ES-I3 (cell line): ENCODE measurements at regions not wholly inside any gene's neighbourhood (a gene's known extent, or its start where the extent isn't known, plus 50 kb on each side); places are given as distances from the start of the nearest gene placed in this dataset.

Experiments
- H3K36me3 ChIP-seq: 2 replicates; pipeline ENCODE4 v1.6.1; 2013; ENCODE audit warnings: mild to moderate bottlenecking, low read length, control low read depth, moderate library complexity; ENCODE audit not compliant: insufficient read depth
- H3K4me1 ChIP-seq: 2 replicates; pipeline ENCODE4 v1.6.1; 2013; ENCODE audit warnings: mild to moderate bottlenecking, control low read depth, low read length; ENCODE audit not compliant: insufficient read depth
- H3K9ac ChIP-seq: 2 replicates; pipeline ENCODE4 v1.6.1; 2013; ENCODE audit warnings: low read depth, mild to moderate bottlenecking, low read length, moderate library complexity
- H3K9me3 ChIP-seq: 2 replicates; pipeline ENCODE4 v1.6.1; 2013; ENCODE audit warnings: mild to moderate bottlenecking, low read length, moderate library complexity; ENCODE audit not compliant: control insufficient read depth, insufficient read depth

DNA sequence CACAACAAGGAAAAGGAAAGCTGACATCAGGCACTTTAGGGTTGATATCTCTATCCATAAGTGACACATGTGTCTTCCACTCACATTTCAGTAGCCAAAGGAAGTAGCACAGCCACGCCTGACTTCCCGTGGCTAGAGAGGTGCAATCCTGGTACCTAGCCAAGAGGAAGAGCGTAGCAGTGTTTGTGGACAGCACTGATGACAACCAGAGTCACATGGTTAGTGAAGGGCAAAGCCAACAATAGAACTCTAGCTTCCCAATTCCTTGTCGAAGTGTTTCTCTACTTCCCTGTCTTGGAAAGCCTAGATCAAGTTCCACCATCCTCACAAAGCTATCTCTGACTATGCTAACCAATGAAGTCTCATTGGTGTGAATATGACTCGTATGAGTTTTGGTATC lies 189.2 kb downstream of the RSL24D1 start:
- no peaks in the 10 kb centered on the region for H3K36me3 ChIP-seq
- H3K4me1 ChIP-seq = 0 out of 2 replicates have a peak, but pooled peaks cover 4% of the 10 kb centered on the region
- no peaks in the 10 kb centered on the region for H3K9me3 ChIP-seq
- H3K9ac ChIP-seq = no peak overlapping the region

DNA sequence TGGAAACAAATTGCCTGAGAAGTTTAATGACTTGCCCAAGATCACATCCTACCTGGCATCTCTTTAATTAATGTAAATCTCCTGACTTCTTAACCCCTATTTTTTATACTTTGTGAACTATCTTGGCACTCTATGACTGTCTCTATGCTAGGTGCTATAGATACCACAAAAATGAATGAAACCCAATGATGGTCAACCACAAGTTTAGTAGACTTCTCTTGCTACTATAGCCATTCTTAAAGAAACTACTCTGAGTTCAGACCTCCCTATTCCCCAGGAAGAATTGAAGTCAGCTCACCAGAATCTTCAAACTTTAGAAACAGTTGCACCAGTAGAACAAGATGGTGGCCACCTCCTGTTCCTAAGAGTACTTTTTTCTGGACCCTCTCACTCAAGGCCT lies 191.1 kb downstream of the RSL24D1 start:
- Histone ChIP-seq H3K36me3 (no peaks in the 10 kb centered on the region), H3K9ac (no peak overlapping the region), H3K4me1 (0 out of 2 replicates have a peak, but pooled peaks cover 4% of the 10 kb centered on the region), H3K9me3 (no peaks in the 10 kb centered on the region)

GRCh38 chr15:55003965-55004873 lies 192.5 kb downstream of the RSL24D1 start:
- Histone ChIP-seq H3K36me3 (no peaks in the 10 kb centered on the region), H3K4me1 (0 out of 2 replicates have a peak, but pooled peaks cover 4% of the 10 kb centered on the region), H3K9me3 (no peaks in the 10 kb centered on the region), H3K9ac (no peak overlapping the region)

GRCh38 chr15:54998661-54999060 lies 198.1 kb downstream of the RSL24D1 start:
- Histone ChIP-seq H3K9ac (no peak overlapping the region), H3K4me1 (no peaks in the 10 kb centered on the region), H3K9me3 (no peaks in the 10 kb centered on the region), H3K36me3 (no peaks in the 10 kb centered on the region)

DNA sequence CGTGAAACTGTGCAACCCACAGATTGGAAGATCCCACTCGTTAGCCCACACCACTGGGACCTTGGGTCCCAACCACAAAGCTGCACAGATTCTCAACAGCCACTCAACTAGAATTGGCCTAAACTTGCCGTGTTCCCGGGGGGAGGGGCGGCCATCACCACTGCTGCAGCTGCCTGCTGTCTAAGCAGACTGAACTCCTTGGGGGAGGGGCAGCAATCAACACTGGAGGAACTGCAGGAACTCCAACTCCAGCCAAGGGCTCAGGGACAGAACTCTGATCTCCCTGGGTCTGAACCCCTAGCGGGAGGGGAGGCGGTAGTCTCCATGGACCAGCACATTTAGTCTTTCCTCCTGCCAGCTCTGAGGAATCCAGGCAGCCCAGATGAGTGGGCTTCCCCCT lies 205.9 kb downstream of the RSL24D1 start:
- Histone ChIP-seq H3K4me1 (no peaks in the 10 kb centered on the region), H3K9ac (no peak overlapping the region), H3K36me3 (no peaks in the 10 kb centered on the region), H3K9me3 (no peaks in the 10 kb centered on the region)

GRCh38 chr15:54987881-54988280 lies 208.9 kb downstream of the RSL24D1 start:
- Histone ChIP-seq H3K36me3 (no peaks in the 10 kb centered on the region), H3K4me1 (no peaks in the 10 kb centered on the region)

GRCh38 chr15:54979964-54980363 lies 216.8 kb downstream of the RSL24D1 start:
- H3K4me1 ChIP-seq = peaks cover 3% of the 10 kb centered on the region; the same call in 1 of the 2 replicates
- H3K36me3 ChIP-seq = no peaks in the 10 kb centered on the region
- no peak overlapping the region for H3K9ac ChIP-seq
- no peaks in the 10 kb centered on the region for H3K9me3 ChIP-seq

More at GRCh38 chr15:54987881-54988280, 208.9 kb downstream of the RSL24D1 start:
- Histone ChIP-seq H3K9ac (no peak overlapping the region), H3K9me3 (no peaks in the 10 kb centered on the region)

DNA sequence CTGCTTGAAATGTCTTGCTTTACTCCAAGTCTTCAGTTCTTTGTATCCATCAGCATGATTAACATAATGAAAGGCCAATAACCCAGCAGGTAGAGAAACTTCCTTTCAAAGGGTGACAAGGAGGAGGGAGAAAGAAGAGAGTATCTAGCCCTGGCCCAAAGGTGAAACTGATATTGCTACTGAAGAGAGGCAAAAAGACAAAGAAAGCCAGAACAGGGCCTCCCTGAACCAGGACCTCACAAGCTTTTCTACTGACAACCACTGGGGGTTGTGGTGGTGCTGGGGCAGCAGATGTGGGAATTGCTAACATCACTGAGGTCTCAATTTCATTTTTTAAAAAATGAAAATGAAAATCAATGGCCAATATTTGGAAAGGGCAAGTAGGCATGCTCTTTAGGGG lies 234.1 kb downstream of the RSL24D1 start:
- Histone ChIP-seq H3K4me1 (no peaks in the 10 kb centered on the region), H3K9ac (no peak overlapping the region), H3K9me3 (no peaks in the 10 kb centered on the region; the same call in 1 of the 2 replicates), H3K36me3 (no peaks in the 10 kb centered on the region)

DNA sequence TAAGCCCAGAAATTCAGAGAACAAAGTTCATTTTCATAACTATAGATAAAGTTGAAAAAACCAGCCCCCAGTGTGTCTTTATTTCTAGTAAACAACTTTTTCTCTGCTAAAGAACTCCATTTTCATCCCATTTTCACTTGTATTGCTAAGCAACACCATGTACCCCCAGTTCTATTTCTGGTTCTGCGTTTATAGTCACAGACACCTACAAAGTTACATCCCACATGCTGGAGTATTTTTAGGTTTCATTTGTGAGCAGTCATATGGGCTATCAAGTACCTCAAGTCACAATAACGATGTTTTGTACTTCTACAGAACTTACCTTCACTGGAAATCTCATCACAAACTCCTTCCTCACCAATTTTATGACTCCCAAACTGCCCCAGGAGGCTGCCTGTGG lies 236.5 kb downstream of the RSL24D1 start:
- Histone ChIP-seq H3K9me3 (no peaks in the 10 kb centered on the region; the same call in 1 of the 2 replicates), H3K9ac (no peak overlapping the region), H3K4me1 (no peaks in the 10 kb centered on the region), H3K36me3 (no peaks in the 10 kb centered on the region)

DNA sequence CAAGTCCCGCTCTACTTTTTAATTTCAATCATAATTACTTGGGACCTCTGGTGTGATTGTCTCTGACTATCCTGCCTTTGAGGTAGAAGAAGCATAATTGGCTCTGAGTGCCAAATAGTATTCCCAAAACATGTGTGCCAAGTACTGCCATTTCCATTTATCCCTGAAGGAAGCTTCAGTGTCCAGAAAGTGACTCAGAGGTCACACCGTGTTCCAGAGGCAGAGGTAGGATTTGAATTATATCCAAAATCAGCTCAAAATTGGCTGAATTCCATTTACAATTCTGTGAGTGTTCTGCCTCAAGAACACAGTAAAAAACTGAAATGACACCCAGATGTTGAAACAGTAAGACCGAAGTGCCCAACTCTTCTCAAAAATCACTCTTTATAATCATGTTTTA lies 255.3 kb downstream of the RSL24D1 start:
- H3K9ac ChIP-seq = no peak overlapping the region
- no peaks in the 10 kb centered on the region for H3K4me1 ChIP-seq
- no peaks in the 10 kb centered on the region for H3K36me3 ChIP-seq
- H3K9me3 ChIP-seq = no peaks in the 10 kb centered on the region

- H3K4me1 ChIP-seq = no peaks in the 10 kb centered on the region
- no peaks in the 10 kb centered on the region for H3K9me3 ChIP-seq
- no peak overlapping the region for H3K9ac ChIP-seq
- H3K36me3 ChIP-seq = no peaks in the 10 kb centered on the region
Measured at GRCh38 chr15:54917312-54917711, 279.4 kb downstream of the RSL24D1 start.

DNA sequence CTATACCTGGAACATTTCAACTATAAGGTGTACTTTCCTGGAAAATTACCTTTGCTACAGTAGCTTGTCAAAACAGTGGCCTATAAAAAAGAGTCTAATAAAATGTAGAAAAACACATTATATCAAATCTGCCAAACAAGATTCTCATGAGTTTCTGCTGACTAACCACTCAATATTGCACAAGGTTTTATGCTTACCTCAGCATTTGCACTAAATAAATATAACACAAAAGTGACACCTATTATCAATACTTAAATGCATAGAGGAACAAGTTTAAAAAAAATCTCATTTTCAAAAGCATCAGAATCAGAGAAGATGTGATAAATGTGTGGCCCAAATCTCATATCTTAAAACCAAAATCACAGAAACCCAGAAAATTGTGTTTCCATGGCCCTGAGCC lies 281.4 kb downstream of the RSL24D1 start:
- Histone ChIP-seq H3K9me3 (no peaks in the 10 kb centered on the region), H3K4me1 (no peaks in the 10 kb centered on the region), H3K36me3 (no peaks in the 10 kb centered on the region), H3K9ac (no peak overlapping the region)

GRCh38 chr15:54884312-54884711 lies 312.4 kb downstream of the RSL24D1 start:
- no peak overlapping the region for H3K9ac ChIP-seq
- H3K36me3 ChIP-seq = no peaks in the 10 kb centered on the region
- no peaks in the 10 kb centered on the region; the same call in 1 of the 2 replicates for H3K9me3 ChIP-seq
- no peaks in the 10 kb centered on the region for H3K4me1 ChIP-seq

DNA sequence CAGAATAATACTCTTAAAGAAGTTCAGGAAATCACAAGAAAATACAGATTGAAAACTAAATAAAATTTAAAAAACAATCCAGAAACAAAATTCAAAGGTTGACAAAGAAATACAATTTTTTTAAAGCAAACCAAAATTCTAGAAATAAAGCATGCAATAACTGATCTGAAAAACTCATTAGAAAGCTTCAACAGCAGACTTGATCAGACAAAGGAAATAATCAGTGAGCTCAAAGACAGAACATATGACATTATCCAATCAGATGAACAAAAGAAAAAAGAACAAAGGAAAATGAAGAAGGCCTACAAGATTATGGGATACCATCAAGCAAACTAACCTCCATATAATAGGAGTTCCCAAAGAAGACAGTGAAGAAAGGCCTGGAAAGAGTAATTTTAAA lies 336.8 kb downstream of the RSL24D1 start:
- H3K9me3 ChIP-seq = no peaks in the 10 kb centered on the region
- H3K9ac ChIP-seq = no peak overlapping the region

DNA sequence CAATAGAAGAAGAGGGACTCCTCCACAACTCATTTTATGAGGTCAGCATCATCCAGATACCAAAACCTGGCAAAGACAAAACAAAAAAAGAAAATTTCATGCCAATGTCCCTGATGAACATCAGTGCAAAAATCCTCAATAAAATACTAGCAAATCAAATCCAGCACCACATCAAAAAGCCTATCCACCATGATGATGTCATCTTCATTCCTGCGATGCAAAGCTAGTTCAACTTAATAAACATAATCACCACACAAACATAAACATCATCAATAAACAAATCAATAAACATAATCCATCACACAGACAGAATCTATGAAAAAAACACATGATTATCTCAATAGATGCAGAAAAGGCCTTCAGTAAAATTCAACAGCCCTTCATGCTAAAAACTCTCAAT lies 342.1 kb downstream of the RSL24D1 start:
- Histone ChIP-seq H3K4me1 (no peaks in the 10 kb centered on the region), H3K9me3 (no peaks in the 10 kb centered on the region), H3K36me3 (no peaks in the 10 kb centered on the region)

More for the DNA sequence above, 336.8 kb downstream of the RSL24D1 start:
- Histone ChIP-seq H3K36me3 (no peaks in the 10 kb centered on the region), H3K4me1 (no peaks in the 10 kb centered on the region)

More for the DNA sequence above, 342.1 kb downstream of the RSL24D1 start:
- no peak overlapping the region for H3K9ac ChIP-seq
